ENCODE measurements at regions not wholly inside any gene's neighbourhood (a gene's known extent, or its start where the extent isn't known, plus 50 kb on each side); places are given as distances from the start of the nearest gene placed in this dataset.

GRCh38 chr6:90687775-90688380, 101.0 kb upstream of the MAP3K7 start:
- Histone ChIP-seq H3K27ac (replicated peaks) (no peak overlapping the region), H3K27me3 (ENCODE audit: insufficient read depth, poor library complexity, severe bottlenecking) (no peaks in the 10 kb centered on the region), H3K4me3 (replicated peaks; ENCODE audit: insufficient read depth, low read length) (no peak overlapping the region)
- no peak for TF ChIP-seq GABPA (IDR thresholded peaks at IDR 0.05; ENCODE audit: low read depth)
- TF ChIP-seq POLR2AphosphoS5 (IDR thresholded peaks at IDR 0.05; ENCODE audit: low read depth), result no peak
- TF ChIP-seq, protein P1, sequence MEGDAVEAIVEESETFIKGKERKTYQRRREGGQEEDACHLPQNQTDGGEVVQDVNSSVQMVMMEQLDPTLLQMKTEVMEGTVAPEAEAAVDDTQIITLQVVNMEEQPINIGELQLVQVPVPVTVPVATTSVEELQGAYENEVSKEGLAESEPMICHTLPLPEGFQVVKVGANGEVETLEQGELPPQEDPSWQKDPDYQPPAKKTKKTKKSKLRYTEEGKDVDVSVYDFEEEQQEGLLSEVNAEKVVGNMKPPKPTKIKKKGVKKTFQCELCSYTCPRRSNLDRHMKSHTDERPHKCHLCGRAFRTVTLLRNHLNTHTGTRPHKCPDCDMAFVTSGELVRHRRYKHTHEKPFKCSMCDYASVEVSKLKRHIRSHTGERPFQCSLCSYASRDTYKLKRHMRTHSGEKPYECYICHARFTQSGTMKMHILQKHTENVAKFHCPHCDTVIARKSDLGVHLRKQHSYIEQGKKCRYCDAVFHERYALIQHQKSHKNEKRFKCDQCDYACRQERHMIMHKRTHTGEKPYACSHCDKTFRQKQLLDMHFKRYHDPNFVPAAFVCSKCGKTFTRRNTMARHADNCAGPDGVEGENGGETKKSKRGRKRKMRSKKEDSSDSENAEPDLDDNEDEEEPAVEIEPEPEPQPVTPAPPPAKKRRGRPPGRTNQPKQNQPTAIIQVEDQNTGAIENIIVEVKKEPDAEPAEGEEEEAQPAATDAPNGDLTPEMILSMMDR (IDR thresholded peaks at IDR 0.05; ENCODE audit: insufficient read depth, low read length), result no peak
- TF ChIP-seq REST (IDR thresholded peaks at IDR 0.05; ENCODE audit: insufficient replicate concordance, low read depth), result no peak
- no peak for TF ChIP-seq SPI1 (IDR thresholded peaks at IDR 0.05; ENCODE audit: borderline replicate concordance, low read depth)
- DNase-seq (ENCODE audit: low read depth in 1 of 2, low spot score in 1 of 2), result no peak

- no peak overlapping the region for H3K27ac ChIP-seq (replicated peaks)
- H3K4me3 ChIP-seq (replicated peaks; ENCODE audit: insufficient read depth, low read length), result no peak overlapping the region
- no peaks in the 10 kb centered on the region for H3K27me3 ChIP-seq (ENCODE audit: insufficient read depth, poor library complexity, severe bottlenecking)
- DNase-seq (ENCODE audit: low read depth in 1 of 2, low spot score in 1 of 2), result no peak
- TF ChIP-seq REST (IDR thresholded peaks at IDR 0.05; ENCODE audit: insufficient replicate concordance, low read depth) (no peak), POLR2AphosphoS5 (IDR thresholded peaks at IDR 0.05; ENCODE audit: low read depth) (no peak), SPI1 (IDR thresholded peaks at IDR 0.05; ENCODE audit: borderline replicate concordance, low read depth) (no peak), GABPA (IDR thresholded peaks at IDR 0.05; ENCODE audit: low read depth) (no peak)
- TF ChIP-seq, protein P1 (IDR thresholded peaks at IDR 0.05; ENCODE audit: insufficient read depth, low read length), result no peak
These were observed 95.0 kb upstream of the MAP3K7 start for GRCh38 chr6:90681863-90682262.

DNA sequence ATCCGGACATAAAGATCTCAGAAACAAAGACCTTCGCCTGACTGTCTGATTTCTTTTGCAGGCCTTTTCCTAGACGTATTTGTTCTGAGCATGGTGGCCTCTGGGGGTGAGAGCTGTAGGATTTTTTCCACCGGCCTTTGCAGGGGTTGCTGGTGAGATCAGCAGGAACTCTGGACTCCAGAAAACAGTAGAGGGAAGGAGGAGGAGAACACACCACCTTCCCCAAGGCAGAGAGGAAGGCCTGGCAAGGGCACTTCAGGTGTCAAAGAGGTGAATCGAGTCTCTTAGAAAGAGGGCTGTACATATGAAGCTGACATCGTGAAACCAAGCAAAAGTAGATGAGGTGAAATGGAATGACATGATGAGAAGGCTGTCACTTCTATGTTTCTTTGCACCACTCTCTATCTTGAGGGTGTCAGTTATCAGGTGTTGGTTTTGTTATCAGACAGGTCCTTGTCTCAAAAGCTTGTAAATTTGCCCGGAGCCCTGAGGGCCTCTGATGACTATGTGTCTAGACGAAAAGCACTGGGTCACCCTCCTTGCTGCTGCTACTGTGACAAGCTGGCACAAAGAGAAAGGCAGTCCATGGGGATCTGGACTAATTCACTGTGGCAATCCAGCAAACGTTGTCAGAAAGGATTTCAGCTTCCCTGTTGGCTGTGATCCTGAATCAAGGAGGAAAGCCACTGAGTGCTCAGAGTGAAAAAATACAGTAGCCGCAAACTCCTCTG, 91.3 kb upstream of the MAP3K7 start:
- no peak overlapping the region for H3K27ac ChIP-seq (replicated peaks)
- no peak overlapping the region for H3K4me3 ChIP-seq (replicated peaks; ENCODE audit: insufficient read depth, low read length)
- no peaks in the 10 kb centered on the region for H3K27me3 ChIP-seq (ENCODE audit: insufficient read depth, poor library complexity, severe bottlenecking)
- TF ChIP-seq, protein P1 (IDR thresholded peaks at IDR 0.05; ENCODE audit: insufficient read depth, low read length), result no peak
- TF ChIP-seq POLR2AphosphoS5 (IDR thresholded peaks at IDR 0.05; ENCODE audit: low read depth) (no peak), GABPA (IDR thresholded peaks at IDR 0.05; ENCODE audit: low read depth) (no peak), SPI1 (IDR thresholded peaks at IDR 0.05; ENCODE audit: borderline replicate concordance, low read depth) (no peak), REST (IDR thresholded peaks at IDR 0.05; ENCODE audit: insufficient replicate concordance, low read depth) (no peak)
- no peak for DNase-seq (ENCODE audit: low read depth in 1 of 2, low spot score in 1 of 2)
